Suppressor macrophage (primary cell): ENCODE measurements at regions not wholly inside any gene's neighbourhood (a gene's known extent, or its start where the extent isn't known, plus 50 kb on each side); places are given as distances from the start of the nearest gene placed in this dataset.
"Not testable (repeated sequence)": the region's sequence is repeated elsewhere in the genome, so short reads cannot be mapped to it uniquely, and the experiment has no call there.

ENCODE experiments used
- DNase-seq, 4 experiments: peaks; one replicate each; pipeline ENCODE4 v3.0.0-alpha.2; 2020 to 2022

GRCh38 chr11:3437441-3437840 lies 58.5 kb upstream of the ZNF195 start:
- peak in 2 of 4 experiments; percentile 6 to 17 for DNase-seq

DNA sequence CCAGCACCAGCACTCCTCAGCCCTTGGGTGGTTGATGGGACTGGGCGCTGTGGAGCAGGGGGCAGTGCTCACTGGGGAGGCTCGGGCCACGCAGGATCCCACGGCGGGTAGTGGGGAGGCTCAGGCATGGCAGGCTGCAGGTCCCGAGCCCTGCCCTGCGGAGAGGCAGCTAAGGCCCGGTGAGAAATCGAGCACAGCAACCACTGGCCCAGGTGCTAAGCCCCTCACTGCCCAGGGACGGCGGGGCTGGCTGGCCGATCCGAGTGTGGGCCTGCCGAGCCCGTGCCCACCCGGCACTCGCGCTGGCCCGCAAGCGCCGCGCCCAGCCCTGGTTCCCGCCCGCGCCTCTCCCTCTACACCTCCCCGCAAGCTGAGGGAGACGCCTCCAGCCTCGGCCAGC lies 56.0 kb upstream of the ZNF195 start:
- no peak for DNase-seq

DNA sequence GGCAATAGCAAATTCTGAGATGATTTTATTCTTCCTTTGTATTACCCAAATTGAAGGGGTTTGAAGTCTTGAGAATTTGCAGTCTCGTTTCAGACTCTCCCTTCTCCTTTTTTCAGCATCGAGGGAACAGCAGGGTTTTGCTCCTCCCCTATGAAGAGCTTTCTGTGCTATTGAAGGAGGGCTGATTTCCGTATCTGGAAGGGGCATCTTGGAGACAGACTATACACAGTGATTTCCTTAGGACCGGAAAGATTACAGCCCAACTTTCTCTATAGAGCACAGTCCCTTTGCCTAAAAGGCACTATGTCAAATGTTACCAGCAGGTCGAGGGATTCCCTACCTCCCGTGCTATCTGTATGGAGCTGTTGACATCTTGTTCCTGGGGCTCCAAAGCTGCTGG lies 50.2 kb upstream of the ZNF195 start:
- not testable (repeated sequence) for DNase-seq
